ENCODE measurements at regions not wholly inside any gene's neighbourhood (a gene's known extent, or its start where the extent isn't known, plus 50 kb on each side); places are given as distances from the start of the nearest gene placed in this dataset.

DNA sequence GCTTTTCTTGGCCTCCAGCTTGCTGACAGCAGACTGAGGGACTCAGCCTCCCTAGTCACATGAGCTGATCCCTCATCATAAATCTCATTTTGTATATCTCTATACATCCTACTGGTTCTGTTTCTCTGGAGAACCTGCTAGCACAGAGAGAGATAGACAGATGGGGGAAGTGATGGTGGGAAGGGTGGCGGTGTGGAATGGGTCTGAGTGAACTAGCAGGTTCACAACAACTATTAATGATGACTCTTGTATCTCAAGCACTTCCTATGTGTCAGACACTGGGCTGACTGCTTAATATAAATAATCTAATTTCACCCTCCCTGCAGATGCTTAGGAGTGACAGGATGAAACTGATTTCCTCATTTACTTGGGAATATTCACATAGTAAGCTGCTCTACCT, 106.9 kb upstream of the TLE3 start:
- TF ChIP-seq, protein P1, sequence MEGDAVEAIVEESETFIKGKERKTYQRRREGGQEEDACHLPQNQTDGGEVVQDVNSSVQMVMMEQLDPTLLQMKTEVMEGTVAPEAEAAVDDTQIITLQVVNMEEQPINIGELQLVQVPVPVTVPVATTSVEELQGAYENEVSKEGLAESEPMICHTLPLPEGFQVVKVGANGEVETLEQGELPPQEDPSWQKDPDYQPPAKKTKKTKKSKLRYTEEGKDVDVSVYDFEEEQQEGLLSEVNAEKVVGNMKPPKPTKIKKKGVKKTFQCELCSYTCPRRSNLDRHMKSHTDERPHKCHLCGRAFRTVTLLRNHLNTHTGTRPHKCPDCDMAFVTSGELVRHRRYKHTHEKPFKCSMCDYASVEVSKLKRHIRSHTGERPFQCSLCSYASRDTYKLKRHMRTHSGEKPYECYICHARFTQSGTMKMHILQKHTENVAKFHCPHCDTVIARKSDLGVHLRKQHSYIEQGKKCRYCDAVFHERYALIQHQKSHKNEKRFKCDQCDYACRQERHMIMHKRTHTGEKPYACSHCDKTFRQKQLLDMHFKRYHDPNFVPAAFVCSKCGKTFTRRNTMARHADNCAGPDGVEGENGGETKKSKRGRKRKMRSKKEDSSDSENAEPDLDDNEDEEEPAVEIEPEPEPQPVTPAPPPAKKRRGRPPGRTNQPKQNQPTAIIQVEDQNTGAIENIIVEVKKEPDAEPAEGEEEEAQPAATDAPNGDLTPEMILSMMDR (conservative IDR thresholded peaks at IDR 0.05 in 1 of 2, IDR thresholded peaks at IDR 0.05 in 1 of 2; ENCODE audit: low read depth in 1 of 2, low read length in 2 of 2): no peak
- no peak for TF ChIP-seq EZH2 (IDR thresholded peaks at IDR 0.05; ENCODE audit: low read length, missing control alignments)
